ENCODE measurements at regions not wholly inside any gene's neighbourhood (a gene's known extent, or its start where the extent isn't known, plus 50 kb on each side); places are given as distances from the start of the nearest gene placed in this dataset.
A peak's percentile ranks its signal among the peaks of the same experiment; 100 is the strongest.

DNA sequence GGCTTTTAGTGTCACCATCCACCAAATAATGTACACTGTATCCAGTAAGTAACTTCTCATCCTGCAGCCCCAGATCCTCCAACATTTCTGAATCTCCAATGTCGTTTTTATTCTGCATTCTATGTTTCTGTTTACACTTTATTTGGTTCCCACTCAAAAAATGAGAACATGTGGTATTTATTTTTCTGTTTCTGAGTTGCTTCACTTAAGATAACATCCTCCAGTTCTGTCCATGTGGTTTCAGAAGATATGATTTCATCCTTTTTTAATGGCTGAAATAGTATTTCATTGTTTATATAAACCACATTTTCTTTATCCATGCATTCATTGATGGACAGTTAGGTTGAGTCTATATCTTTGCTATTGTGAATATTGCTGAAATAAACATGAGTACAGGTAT, 677.3 kb upstream of the FTMT start:
- Histone ChIP-seq H3K4me3 (no peak overlapping the region), H3K27ac (no peak overlapping the region), H3K36me3 (no peaks in the 10 kb centered on the region), H3K27me3 (no peaks in the 10 kb centered on the region), H3K4me1 (no peaks in the 10 kb centered on the region), H3K9me3 (replicated peaks) (no peaks in the 10 kb centered on the region)
- no peak for DNase-seq

DNA sequence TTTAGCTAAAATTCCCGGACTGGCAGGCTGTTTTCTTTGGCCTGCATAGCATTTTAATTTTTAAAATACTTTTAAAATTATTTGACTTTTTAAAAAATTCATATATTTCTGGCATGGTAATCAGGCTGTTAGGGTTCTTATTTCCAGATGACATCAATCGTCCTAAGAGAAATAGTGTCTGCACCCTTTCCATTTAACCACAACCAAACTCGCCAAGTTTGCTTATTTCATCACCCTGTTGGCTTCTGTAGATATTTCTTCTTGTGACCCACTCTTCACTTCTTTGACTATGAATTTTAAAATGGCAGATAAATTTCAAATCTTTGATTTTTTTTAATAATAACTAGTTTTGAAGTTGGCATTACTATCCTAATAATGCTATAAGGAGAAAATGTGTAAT, 675.7 kb upstream of the FTMT start:
- Histone ChIP-seq H3K27ac (no peak overlapping the region), H3K4me3 (no peak overlapping the region), H3K4me1 (no peaks in the 10 kb centered on the region), H3K36me3 (no peaks in the 10 kb centered on the region), H3K9me3 (replicated peaks) (no peaks in the 10 kb centered on the region), H3K27me3 (no peaks in the 10 kb centered on the region)
- no peak for DNase-seq

DNA sequence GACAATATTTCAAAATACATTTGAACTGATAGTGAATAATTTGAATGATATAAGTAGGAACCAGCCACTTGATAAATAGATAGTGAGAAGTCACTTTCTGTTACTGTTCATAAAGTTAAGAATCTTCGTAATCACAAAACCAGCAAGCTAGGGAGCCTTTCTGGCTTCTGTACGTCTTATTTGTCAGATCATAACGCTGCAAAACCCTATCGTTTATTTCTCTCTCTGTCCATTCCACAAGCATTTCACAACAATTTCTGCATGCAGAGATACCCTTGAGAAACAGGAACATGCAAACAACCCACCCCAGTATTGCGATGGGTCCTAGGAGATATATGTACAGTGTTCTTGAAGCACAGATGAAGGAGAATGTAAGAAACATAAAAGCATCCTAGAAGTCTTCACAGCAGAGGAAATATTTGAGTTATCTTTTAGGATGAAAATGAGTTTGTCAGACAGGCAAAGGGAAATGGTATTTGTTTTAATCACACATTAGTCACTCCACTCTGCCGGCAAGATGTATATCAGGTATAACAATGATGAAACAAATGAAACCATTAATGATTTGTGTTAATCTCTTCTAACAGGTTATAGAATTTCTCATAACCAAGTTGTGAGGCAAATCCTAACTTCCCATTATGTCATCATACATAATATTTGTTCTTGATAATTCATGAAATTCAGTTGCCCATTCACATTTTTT, 668.7 kb upstream of the FTMT start:
- H3K27me3 ChIP-seq = peaks cover 4% of the 10 kb centered on the region
- no peak overlapping the region for H3K27ac ChIP-seq
- no peaks in the 10 kb centered on the region for H3K9me3 ChIP-seq (replicated peaks)
- no peak overlapping the region for H3K4me3 ChIP-seq
- DNase-seq = no peak
- H3K36me3 ChIP-seq = no peaks in the 10 kb centered on the region
- H3K4me1 ChIP-seq = no peaks in the 10 kb centered on the region

DNA sequence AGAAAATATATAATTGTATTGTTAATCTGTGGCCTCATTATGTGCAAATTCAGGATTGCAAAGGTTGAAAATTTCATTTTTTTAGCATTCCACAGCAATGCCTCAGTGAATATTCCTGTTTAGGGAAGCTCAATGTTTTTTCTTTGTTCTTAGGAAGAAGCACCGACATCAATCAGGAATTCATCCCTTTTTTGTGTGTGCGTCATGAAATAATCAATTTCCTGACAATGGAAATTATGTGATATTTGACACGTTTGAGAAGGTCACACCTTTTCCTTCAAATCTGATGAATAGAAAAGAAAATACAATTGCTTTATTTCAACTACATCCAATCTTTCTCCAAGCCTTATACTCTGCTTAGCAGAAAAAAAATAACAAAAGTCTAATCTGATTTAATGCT, 662.8 kb upstream of the FTMT start:
- H3K27ac ChIP-seq = no peak overlapping the region
- no peaks in the 10 kb centered on the region for H3K4me1 ChIP-seq
- DNase-seq = no peak

DNA sequence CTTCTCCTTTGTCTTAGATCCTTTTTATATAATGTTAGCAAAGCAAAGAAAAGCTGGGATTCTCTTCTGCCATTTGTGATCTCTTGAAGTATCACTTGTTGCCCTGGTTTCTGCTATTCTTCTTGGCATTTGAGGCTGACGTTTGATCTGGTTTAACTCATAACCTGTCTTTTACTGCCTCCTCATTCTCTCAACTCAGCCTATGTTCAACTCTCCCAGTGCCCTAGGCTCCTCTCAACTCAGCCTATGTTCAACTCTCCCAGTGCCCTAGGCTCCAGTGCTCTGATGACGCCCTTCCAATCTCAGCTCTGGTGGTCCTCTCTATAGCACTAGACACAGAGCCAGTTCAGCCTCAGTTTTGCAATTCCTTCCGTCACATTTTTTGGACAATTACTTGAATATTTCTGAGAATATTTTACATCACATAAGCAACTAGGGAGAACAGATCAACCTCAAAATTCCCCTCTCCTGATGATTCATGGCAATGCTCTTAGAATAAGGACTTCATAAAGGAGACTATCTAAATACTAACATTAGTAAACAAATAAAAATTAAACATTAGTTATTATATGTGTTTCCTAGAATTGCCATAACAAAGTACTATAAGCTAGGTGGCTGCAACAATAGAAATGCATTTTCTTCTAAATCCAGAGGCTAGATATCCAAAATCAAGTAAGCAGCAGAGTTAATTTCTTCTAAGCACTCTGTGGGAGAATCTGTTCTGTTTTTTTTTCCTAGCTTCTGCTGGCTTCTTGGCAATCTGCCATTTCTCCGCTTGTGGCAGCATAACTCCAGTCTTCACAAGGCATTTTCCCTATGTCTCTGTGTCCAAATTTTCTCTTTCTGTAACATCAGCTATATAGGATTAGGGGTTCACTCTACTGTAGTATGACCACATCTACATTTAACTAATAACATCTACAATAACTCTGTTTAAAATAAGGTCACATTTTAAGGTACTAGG, 662.1 kb upstream of the FTMT start:
- no peaks in the 10 kb centered on the region for H3K36me3 ChIP-seq
- no peak overlapping the region for H3K4me3 ChIP-seq
- no peaks in the 10 kb centered on the region for H3K9me3 ChIP-seq (replicated peaks)
- no peaks in the 10 kb centered on the region for H3K4me1 ChIP-seq
- peak; percentile 10 to 48 for DNase-seq
- 0 out of 2 replicates have a peak, but pooled peaks cover 4% of the 10 kb centered on the region for H3K27me3 ChIP-seq
- no peak overlapping the region for H3K27ac ChIP-seq

More for the DNA sequence above, 662.8 kb upstream of the FTMT start:
- no peaks in the 10 kb centered on the region for H3K9me3 ChIP-seq (replicated peaks)
- H3K4me3 ChIP-seq = no peak overlapping the region
- H3K27me3 ChIP-seq = peaks cover 4% of the 10 kb centered on the region; the same call in 1 of the 2 replicates
- H3K36me3 ChIP-seq = no peaks in the 10 kb centered on the region

DNA sequence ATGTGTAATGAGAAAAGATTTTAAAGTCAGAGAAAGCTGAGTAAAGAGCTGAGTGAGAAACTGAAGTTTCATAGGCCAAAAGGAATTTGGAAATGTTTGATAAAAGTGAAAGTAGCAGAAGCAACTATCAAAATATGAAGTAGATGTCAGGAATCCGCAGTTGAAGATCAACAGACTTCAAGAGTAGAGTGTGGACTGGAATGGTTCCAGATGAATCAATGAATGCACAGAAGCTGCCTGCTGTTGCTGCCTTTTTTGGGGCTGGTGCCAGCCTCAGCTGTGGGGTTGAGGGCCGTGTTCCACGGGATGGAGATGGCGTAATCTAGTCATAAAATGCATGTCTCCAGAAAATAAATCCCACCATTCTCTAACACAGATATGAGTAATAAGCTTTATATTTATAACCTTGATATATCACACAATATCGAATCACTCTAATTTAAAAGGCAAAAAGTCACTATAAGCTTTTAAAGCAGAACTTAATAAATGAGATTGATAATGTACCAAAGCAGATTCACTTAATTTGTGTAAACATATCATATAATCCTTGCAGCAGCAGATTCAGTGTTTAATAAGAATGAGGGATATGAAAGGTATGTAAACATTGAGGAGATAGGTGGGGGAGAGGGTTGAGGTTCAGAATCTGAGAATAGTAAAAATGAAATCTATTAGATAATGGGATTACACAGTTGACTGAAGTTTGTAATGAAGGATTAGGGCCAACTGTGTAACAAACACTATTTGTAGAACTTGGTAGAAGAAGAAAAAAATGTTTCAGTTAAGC, 652.3 kb upstream of the FTMT start:
- Histone ChIP-seq H3K4me1 (no peaks in the 10 kb centered on the region), H3K9me3 (replicated peaks) (no peaks in the 10 kb centered on the region), H3K4me3 (no peak overlapping the region), H3K27me3 (no peaks in the 10 kb centered on the region), H3K27ac (no peak overlapping the region), H3K36me3 (no peaks in the 10 kb centered on the region)
- peak; percentile 9 to 15 for DNase-seq

DNA sequence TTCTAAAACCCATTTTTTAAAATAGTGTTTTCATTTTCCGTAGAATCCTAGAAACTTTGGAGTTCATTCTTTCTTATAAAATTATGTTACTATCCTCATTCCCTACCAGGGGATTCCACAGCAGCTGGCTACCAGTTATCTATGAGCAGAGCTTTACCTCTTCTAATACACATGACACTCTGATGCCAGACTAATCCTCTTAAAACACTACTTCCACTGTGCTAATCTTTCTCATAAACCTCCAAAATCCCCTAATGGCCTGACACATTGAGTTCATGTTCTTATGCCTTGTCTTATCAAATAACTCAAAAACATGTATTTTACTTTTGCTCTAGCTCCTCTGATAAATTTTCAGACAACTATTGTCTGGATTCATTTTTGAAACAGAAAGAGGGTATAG, 633.6 kb upstream of the FTMT start:
- no peaks in the 10 kb centered on the region for H3K36me3 ChIP-seq
- no peaks in the 10 kb centered on the region for H3K9me3 ChIP-seq (replicated peaks)
- no peak overlapping the region for H3K27ac ChIP-seq
- H3K4me3 ChIP-seq = no peak overlapping the region
- H3K27me3 ChIP-seq = no peaks in the 10 kb centered on the region
- peak in 1 of 2 experiments; percentile 7 for DNase-seq
- H3K4me1 ChIP-seq = no peaks in the 10 kb centered on the region

DNA sequence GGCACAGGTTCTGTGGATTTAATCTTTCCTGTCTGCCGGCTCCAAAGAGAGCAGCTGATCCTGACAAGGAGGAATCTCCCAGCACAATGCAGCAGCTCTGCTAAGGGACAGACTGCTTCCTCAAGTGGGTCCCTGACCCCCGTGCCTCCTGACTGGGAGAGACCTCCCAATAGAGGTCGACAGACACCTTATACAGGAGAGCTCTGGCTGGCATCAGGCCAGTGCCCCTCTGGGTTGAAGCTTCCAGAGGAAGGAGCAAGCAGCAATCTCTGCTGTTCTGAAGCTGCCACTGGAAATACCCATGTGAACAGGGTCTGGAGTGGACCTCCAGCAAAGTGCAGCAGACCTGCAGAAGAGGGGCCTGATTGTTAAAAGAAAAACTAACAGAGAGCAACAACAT, 630.2 kb upstream of the FTMT start:
- DNase-seq = no peak
- H3K27ac ChIP-seq = no peak overlapping the region
- H3K4me1 ChIP-seq = no peaks in the 10 kb centered on the region
- no peaks in the 10 kb centered on the region for H3K36me3 ChIP-seq
- no peaks in the 10 kb centered on the region for H3K9me3 ChIP-seq (replicated peaks)
- H3K27me3 ChIP-seq = no peaks in the 10 kb centered on the region
- no peak overlapping the region for H3K4me3 ChIP-seq

DNA sequence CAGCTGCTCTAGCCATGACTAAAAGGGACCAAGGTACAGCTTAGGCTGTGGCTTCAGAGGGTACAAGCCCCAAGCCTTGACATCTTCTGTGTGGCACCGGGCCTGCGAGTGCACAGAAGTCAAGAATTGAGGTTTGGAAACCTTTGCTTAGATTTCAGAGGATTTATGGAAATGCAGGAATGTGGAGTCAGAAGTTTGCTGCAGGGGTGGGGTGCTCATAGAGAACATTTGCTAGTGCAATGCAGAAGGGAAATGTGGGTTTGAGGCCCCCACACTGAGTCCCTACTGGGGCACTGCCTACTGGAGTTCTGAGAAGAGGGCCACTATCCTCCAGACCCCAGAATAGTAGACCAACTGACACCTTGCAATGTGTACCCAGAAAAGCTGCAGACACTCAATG, 624.9 kb upstream of the FTMT start:
- H3K4me1 ChIP-seq = no peaks in the 10 kb centered on the region
- H3K9me3 ChIP-seq (replicated peaks) = no peaks in the 10 kb centered on the region; the same call in 1 of the 2 replicates
- no peaks in the 10 kb centered on the region for H3K27me3 ChIP-seq
- H3K4me3 ChIP-seq = no peak overlapping the region
- no peak overlapping the region for H3K27ac ChIP-seq
- H3K36me3 ChIP-seq = no peaks in the 10 kb centered on the region
- DNase-seq = no peak

DNA sequence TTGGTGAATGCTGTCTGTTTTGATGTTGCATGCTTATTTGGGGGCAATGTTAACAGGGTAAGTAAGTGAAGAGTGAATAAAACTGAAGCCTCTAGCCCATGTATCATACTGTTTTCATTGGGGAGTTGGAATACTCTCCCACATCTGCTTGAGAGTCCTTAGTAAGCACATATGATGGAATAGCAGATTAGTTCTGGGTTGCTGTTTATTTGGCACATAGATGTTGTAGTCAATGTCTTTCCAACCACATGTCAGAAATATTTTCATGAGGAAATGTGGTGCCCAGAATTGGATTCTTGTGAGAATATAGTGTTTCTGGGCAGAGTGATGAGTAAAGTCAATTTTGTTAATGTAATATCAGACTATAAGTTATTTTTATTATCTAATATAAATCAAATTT, 611.7 kb upstream of the FTMT start:
- DNase-seq = no peak
- Histone ChIP-seq H3K27me3 (no peaks in the 10 kb centered on the region; the same call in 1 of the 2 replicates), H3K9me3 (replicated peaks) (no peaks in the 10 kb centered on the region), H3K4me3 (no peak overlapping the region), H3K36me3 (no peaks in the 10 kb centered on the region), H3K4me1 (no peaks in the 10 kb centered on the region), H3K27ac (no peak overlapping the region)

DNA sequence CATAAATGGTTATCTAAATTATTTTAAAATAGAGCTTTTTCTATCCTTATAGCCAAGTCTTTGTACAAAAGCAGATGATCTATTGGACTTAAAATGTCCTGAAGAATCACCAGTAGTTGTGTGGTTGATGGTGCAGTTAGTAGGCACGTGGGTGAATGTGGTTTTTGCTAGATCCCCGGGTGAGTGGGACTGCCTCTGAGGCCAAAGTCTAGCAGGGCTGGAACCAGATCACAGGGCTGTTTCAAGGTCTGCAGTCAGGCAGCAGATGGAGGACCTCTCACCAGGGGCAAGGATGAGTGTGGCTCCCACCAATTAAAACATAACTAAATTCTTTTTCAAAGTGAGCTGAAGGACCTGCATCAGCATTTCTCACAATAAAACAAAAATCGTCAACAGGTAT, 604.7 kb upstream of the FTMT start:
- Histone ChIP-seq H3K27ac (no peak overlapping the region), H3K4me1 (no peaks in the 10 kb centered on the region), H3K27me3 (no peaks in the 10 kb centered on the region; the same call in 1 of the 2 replicates), H3K4me3 (no peak overlapping the region), H3K9me3 (replicated peaks) (no peaks in the 10 kb centered on the region), H3K36me3 (no peaks in the 10 kb centered on the region)
- no peak for DNase-seq

DNA sequence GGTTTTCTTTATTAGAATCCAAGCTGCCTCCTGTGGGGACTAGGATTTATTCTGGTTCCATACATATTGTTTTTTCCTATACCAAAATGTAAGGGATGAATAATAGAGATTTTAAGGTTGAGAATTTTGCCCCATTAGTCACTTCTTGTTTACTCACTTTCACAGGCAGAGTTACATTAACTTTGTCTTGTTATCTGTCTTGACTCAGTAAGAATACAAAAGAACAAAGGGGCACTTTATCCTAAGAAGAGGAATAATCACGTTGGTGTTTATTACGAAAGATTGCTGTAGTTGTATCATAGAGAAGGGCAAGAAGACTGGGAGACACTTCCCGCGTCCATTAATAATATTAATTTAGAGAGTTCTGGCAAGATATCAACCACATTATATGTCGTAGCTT, 599.7 kb upstream of the FTMT start:
- no peak overlapping the region for H3K27ac ChIP-seq
- no peak overlapping the region for H3K4me3 ChIP-seq
- no peaks in the 10 kb centered on the region for H3K36me3 ChIP-seq
- H3K27me3 ChIP-seq = 0 out of 2 replicates have a peak, but pooled peaks cover 3% of the 10 kb centered on the region
- no peaks in the 10 kb centered on the region for H3K4me1 ChIP-seq
- DNase-seq = no peak
- no peaks in the 10 kb centered on the region for H3K9me3 ChIP-seq (replicated peaks)

DNA sequence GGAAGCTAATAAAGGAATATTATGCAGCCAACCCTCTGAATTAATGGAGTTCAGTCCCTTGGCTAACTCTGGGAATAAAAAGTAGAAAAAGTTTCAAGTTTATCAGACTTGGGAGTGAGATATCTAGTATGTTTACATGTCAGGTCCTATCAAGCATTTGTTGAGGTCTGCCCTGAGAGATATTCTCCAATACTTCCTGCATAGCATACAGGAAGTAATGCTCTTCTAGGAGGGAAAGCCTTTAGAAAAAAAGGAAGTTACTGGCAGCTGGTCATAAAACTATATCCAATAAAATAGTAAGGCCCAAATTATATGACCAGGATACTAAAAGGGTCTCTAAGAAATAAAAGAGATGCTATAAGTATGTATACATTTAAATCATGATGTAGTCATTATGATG, 594.1 kb upstream of the FTMT start:
- DNase-seq = no peak
- Histone ChIP-seq H3K27ac (no peak overlapping the region), H3K27me3 (0 out of 2 replicates have a peak, but pooled peaks cover 3% of the 10 kb centered on the region), H3K4me1 (no peaks in the 10 kb centered on the region), H3K4me3 (no peak overlapping the region), H3K36me3 (no peaks in the 10 kb centered on the region), H3K9me3 (replicated peaks) (no peaks in the 10 kb centered on the region)

DNA sequence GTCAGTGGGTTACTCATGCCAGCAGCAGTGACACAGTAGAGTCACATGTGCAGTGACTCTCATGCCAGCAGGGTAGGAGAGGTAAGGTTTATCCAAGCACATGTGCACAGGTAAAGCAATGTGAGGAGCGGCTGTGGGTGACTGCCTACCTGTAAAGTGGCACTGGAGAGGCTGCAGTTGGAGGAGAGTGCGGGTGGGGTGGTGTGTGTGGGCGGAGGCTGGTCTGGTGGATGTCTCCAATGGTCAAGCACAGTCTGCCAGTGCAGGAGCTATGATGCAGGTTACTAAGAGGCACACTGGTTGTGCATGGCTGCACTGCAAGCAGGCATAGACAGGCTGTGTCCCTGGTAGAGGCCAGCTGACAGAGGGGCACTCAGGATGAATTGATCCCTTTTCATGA, 588.2 kb upstream of the FTMT start:
- no peak for DNase-seq
- H3K27me3 ChIP-seq = no peaks in the 10 kb centered on the region
- no peaks in the 10 kb centered on the region for H3K9me3 ChIP-seq (replicated peaks)
- no peak overlapping the region for H3K27ac ChIP-seq
- H3K4me3 ChIP-seq = no peak overlapping the region
- no peaks in the 10 kb centered on the region for H3K4me1 ChIP-seq
- H3K36me3 ChIP-seq = no peaks in the 10 kb centered on the region

DNA sequence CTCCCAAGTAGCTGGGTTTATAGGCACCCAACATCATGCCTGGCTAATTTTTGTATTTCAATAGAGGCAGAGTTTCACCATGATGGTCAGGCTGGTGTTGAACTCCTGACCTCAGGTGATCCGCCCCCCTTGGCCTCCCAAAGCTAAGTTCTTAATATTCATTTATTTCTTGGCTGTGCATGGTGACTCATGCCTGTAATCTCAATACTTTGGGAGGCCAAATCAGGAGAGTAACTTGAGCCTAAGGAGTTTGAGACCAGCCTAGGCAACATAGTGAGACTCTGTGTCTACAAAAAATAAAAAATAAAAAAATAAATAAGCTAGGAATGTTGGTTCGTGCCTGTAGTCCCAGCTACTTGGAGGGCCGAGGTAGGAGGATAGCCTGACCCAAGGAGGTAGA, 587.1 kb upstream of the FTMT start:
- Histone ChIP-seq H3K36me3 (no peaks in the 10 kb centered on the region), H3K27ac (no peak overlapping the region), H3K27me3 (no peaks in the 10 kb centered on the region), H3K9me3 (replicated peaks) (no peaks in the 10 kb centered on the region), H3K4me3 (no peak overlapping the region), H3K4me1 (no peaks in the 10 kb centered on the region)
- DNase-seq = no peak

All from SJCRH30 (cell line).